ENCODE measurements at regions not wholly inside any gene's neighbourhood (a gene's known extent, or its start where the extent isn't known, plus 50 kb on each side); places are given as distances from the start of the nearest gene placed in this dataset.
"Not testable (repeated sequence)": the region's sequence is repeated elsewhere in the genome, so short reads cannot be mapped to it uniquely, and the experiment has no call there.

GRCh38 chr2:37733955-37734354 lies 62.5 kb upstream of the CDC42EP3 start:
- not testable (repeated sequence) for TF ChIP-seq CTCF (IDR thresholded peaks at IDR 0.05; ENCODE audit: low read depth, low read length, missing input control); EGR1 (IDR thresholded peaks at IDR 0.05; ENCODE audit: low read depth in 2 of 2); MAX (IDR thresholded peaks at IDR 0.05); TAF1 (conservative IDR thresholded peaks at IDR 0.05); GABPA (IDR thresholded peaks at IDR 0.05 in 1 of 2, conservative IDR thresholded peaks at IDR 0.05 in 1 of 2); SP1 (IDR thresholded peaks at IDR 0.05); RAD21 (IDR thresholded peaks at IDR 0.05); YY1 (IDR thresholded peaks at IDR 0.05); REST (IDR thresholded peaks at IDR 0.05); JUND (IDR thresholded peaks at IDR 0.05); NR2F2 (IDR thresholded peaks at IDR 0.05); ZBTB33 (IDR thresholded peaks at IDR 0.05); FOXA2 (IDR thresholded peaks at IDR 0.05); FOXA1 (IDR thresholded peaks at IDR 0.05)
